Keratinocyte (primary cell): ENCODE measurements at regions not wholly inside any gene's neighbourhood (a gene's known extent, or its start where the extent isn't known, plus 50 kb on each side); places are given as distances from the start of the nearest gene placed in this dataset.

Experiments
- DNase-seq: peaks from one replicate; pipeline ENCODE4 v3.0.0-alpha.2; 2011; ENCODE audit warnings: low read depth, missing footprints, low spot score
- FAIRE-seq: peaks from 2 replicates; lab custom pipeline; 2011; peaks lifted over from hg19 to GRCh38; lab: Jason Lieb, UNC
- H2AFZ ChIP-seq: 2 replicates; pipeline ENCODE4 v1.6.0; 2012; ENCODE audit warnings: low read length, control low read depth, inconsistent platforms; ENCODE audit not compliant: control insufficient read depth
- H3K27ac ChIP-seq: 2 replicates; pipeline ENCODE4 v1.5.1; 2011; ENCODE audit warnings: low read length; ENCODE audit not compliant: control insufficient read depth, insufficient read depth
- H3K27me3 ChIP-seq: 3 replicates; pipeline ENCODE4 v1.6.0; 2011; ENCODE audit warnings: low read length; ENCODE audit not compliant: control insufficient read depth, insufficient read depth; ENCODE audit errors: extremely low read depth
- H3K36me3 ChIP-seq, 2 experiments: 2 replicates in 1 of 2; 3 replicates in 1 of 2; pipeline ENCODE4 v1.5.1; 2011; ENCODE audit warnings: low read length in 2 of 2, mild to moderate bottlenecking in 1 of 2; ENCODE audit not compliant: control insufficient read depth in 2 of 2, insufficient read depth in 2 of 2; ENCODE audit errors: extremely low read depth in 1 of 2
- H3K4me1 ChIP-seq: 3 replicates; pipeline ENCODE4 v1.5.1; 2011; ENCODE audit warnings: low read length; ENCODE audit not compliant: control insufficient read depth, insufficient read depth; ENCODE audit errors: extremely low read depth
- H3K4me2 ChIP-seq: 3 replicates; pipeline ENCODE4 v1.6.0; 2011; ENCODE audit warnings: low read depth, low read length; ENCODE audit not compliant: control insufficient read depth, insufficient read depth; ENCODE audit errors: extremely low read depth
- H3K4me3 ChIP-seq, 3 experiments: fragments of 200-600 bp in 1 of 3; sonication (generic) in 1 of 3; 2 replicates in 2 of 3; 3 replicates in 1 of 3; pipeline ENCODE4 v1.5.1; 2011 to 2016; ENCODE audit warnings: low read length in 3 of 3, mild to moderate bottlenecking in 3 of 3, control low read depth in 2 of 3, inconsistent platforms in 1 of 3, low read depth in 1 of 3, mixed read lengths in 1 of 3, mixed run types in 1 of 3, moderate library complexity in 1 of 3; ENCODE audit not compliant: control insufficient read depth in 2 of 3, insufficient read depth in 2 of 3; ENCODE audit errors: extremely low read depth in 1 of 3
- H3K79me2 ChIP-seq: 2 replicates; pipeline ENCODE4 v1.6.0; 2012; ENCODE audit warnings: low read length; ENCODE audit not compliant: control insufficient read depth, insufficient read depth
- H3K9ac ChIP-seq: 3 replicates; pipeline ENCODE4 v1.6.0; 2011; ENCODE audit warnings: low read length; ENCODE audit not compliant: control insufficient read depth, insufficient read depth; ENCODE audit errors: extremely low read depth
- H3K9me1 ChIP-seq: 3 replicates; pipeline ENCODE4 v1.6.0; 2011; ENCODE audit warnings: low read length; ENCODE audit not compliant: control insufficient read depth, insufficient read depth; ENCODE audit errors: extremely low read depth
- H3K9me3 ChIP-seq: 2 replicates; pipeline ENCODE4 v1.5.1; 2012; ENCODE audit warnings: low read depth, low read length; ENCODE audit not compliant: control insufficient read depth
- H4K20me1 ChIP-seq: 3 replicates; pipeline ENCODE4 v1.6.0; 2011; ENCODE audit warnings: low read length; ENCODE audit not compliant: control insufficient read depth, insufficient read depth; ENCODE audit errors: extremely low read depth
- EZH2 ChIP-seq: IDR thresholded peaks from one replicate; pipeline ENCODE4 v1.6.1; 2012; ENCODE audit warnings: inconsistent platforms, mild to moderate bottlenecking, low read length, moderate library complexity
- dilution Hi-C: fragments of 300-500 bp; cut with MboI; formaldehyde crosslinking; loops from one replicate; pipeline ENCODE4 v1.7.0; 2020; ENCODE audit warnings: low sequenced_read_pairs; ENCODE audit not compliant: extremely low pct_ligation_motif_present
- TF ChIP-seq, protein P1 (sequence below), 3 experiments: IDR thresholded peaks in 1 of 3; conservative IDR thresholded peaks in 1 of 3; optimal IDR thresholded peaks in 1 of 3; 2 replicates in 2 of 3; 3 replicates in 1 of 3; pipeline versions ENCODE3 to v1.5.1; 2011; ENCODE audit warnings: low read length in 3 of 3, mild to moderate bottlenecking in 3 of 3, moderate library complexity in 2 of 3, control low read depth in 1 of 3, inconsistent platforms in 1 of 3; ENCODE audit not compliant: insufficient read depth in 2 of 3; ENCODE audit errors: extremely low read depth in 1 of 3

GRCh38 chr6:137348777-137349176 lies 129.6 kb upstream of the IFNGR1 start:
- Histone ChIP-seq H4K20me1 (no peaks in the 10 kb centered on the region), H3K9me3 (no peaks in the 10 kb centered on the region), H3K4me2 (no peak overlapping the region), H3K4me1 (no peaks in the 10 kb centered on the region), H2AFZ (no peak overlapping the region), H3K4me3 (no peak overlapping the region), H3K27me3 (no peaks in the 10 kb centered on the region), H3K79me2 (no peaks in the 10 kb centered on the region), H3K9me1 (no peaks in the 10 kb centered on the region), H3K9ac (no peak overlapping the region), H3K36me3 (no peaks in the 10 kb centered on the region), H3K27ac (no peak overlapping the region)
- dilution Hi-C loops: no loop called here
- DNase-seq: no peak
- TF ChIP-seq, protein P1, sequence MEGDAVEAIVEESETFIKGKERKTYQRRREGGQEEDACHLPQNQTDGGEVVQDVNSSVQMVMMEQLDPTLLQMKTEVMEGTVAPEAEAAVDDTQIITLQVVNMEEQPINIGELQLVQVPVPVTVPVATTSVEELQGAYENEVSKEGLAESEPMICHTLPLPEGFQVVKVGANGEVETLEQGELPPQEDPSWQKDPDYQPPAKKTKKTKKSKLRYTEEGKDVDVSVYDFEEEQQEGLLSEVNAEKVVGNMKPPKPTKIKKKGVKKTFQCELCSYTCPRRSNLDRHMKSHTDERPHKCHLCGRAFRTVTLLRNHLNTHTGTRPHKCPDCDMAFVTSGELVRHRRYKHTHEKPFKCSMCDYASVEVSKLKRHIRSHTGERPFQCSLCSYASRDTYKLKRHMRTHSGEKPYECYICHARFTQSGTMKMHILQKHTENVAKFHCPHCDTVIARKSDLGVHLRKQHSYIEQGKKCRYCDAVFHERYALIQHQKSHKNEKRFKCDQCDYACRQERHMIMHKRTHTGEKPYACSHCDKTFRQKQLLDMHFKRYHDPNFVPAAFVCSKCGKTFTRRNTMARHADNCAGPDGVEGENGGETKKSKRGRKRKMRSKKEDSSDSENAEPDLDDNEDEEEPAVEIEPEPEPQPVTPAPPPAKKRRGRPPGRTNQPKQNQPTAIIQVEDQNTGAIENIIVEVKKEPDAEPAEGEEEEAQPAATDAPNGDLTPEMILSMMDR (optimal IDR thresholded peaks at IDR 0.05 in 1 of 3, IDR thresholded peaks at IDR 0.05 in 1 of 3, conservative IDR thresholded peaks at IDR 0.05 in 1 of 3; ENCODE audit: extremely low read depth in 1 of 3, insufficient read depth in 2 of 3, low read length in 3 of 3): no peak
- no peak for TF ChIP-seq EZH2
- FAIRE-seq: no peak

DNA sequence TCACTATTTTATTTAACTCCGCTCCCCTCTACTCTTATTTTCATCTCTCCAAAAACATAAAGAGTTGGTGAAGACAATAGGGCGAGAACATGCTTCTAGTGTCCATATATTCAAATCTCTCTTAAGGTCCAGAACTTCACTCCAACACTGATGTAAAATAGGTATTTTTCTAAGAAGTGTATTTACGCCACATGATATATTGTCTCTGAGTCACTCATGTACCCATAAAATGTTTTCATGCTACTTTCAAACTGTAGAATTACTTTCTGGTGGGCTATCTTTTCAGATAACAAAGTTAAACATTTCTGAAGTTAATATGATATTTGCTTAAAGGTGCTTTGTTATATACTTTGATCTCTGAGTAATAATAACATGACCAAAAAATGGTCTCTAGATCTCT lies 124.1 kb upstream of the IFNGR1 start:
- Histone ChIP-seq H3K9me1 (no peaks in the 10 kb centered on the region), H3K4me2 (no peak overlapping the region), H4K20me1 (no peaks in the 10 kb centered on the region), H3K4me3 (no peak overlapping the region), H3K27me3 (no peaks in the 10 kb centered on the region), H3K4me1 (peaks cover 11% of the 10 kb centered on the region), H2AFZ (no peak overlapping the region), H3K36me3 (no peaks in the 10 kb centered on the region), H3K79me2 (no peaks in the 10 kb centered on the region), H3K9ac (no peak overlapping the region), H3K9me3 (no peaks in the 10 kb centered on the region), H3K27ac (no peak overlapping the region)
- dilution Hi-C loops: no loop called here
- TF ChIP-seq EZH2: no peak
- TF ChIP-seq, protein P1 (optimal IDR thresholded peaks at IDR 0.05 in 1 of 3, IDR thresholded peaks at IDR 0.05 in 1 of 3, conservative IDR thresholded peaks at IDR 0.05 in 1 of 3; ENCODE audit: extremely low read depth in 1 of 3, insufficient read depth in 2 of 3, low read length in 3 of 3): no peak
- no peak for DNase-seq
- no peak for FAIRE-seq
